ENCODE measurements at regions not wholly inside any gene's neighbourhood (a gene's known extent, or its start where the extent isn't known, plus 50 kb on each side); places are given as distances from the start of the nearest gene placed in this dataset.

DNA sequence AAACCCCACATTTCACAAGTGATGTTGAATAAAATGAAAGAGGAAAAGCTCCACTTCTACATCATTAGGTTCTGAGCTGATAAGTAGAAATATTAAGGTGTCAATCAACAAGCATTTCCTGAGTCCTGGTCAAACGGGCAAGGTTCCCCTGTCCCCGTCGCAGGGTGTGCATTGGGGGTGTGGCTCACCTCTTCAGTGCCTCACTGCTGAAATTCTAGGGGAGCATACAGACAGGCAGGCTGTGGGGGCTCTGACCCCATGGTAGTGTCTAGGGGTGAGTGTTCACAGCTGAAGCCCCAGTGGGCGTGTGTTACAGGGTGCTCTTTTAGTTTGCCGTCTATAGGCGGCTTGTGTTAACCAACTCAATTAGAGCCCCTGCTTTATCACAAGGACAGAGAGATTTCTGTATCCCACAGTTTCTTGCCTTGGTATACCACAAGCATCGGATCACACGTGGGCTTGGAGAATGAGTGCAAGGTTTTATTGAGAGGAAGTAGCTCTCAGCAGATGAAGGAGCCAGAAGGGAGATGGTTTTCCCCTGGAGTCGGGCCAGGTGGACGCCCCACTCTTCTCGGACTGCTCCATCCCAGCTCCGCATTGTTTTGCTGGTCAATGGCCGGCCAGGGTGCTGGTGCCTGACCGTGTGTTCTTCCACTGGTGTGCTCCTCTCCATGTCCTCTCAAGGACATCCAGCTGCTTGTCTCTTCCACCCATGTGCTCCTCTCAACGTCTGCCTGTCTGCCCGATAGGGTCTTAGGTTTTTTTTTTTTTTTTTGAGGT lies 238.2 kb upstream of the NLRP1 start:
- no peak for DNase-seq

GRCh38 chr17:5823219-5823618 lies 238.9 kb upstream of the NLRP1 start:
- no peak for DNase-seq

DNA sequence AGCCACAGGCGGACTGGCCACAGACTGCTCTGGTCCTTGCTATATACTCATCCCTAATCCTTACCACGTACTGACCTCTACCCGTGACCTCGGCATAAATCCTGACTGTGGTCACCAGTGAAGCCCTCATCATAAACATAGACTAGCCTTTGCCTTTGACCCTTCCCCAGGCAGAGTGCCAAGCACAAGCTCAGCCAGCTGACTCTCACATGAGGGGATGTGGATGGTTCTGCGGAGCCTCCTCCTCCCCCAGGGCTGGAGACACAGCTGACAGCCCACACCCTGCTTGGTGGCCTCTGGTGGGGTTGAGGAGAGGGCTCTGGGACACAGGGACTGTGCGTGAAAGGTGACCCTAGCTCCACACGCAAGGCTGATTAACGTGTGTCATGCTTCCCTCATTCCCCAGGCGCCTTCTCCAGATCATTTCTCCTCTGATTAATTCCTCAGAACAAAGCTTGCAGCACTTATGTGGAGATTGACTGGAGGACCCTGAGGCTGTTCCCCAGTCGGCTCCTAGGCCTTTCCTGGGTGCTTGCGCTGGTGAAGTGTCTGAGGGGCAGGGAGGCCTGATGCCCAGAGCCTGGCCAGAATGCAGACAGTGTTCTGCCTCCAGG lies 241.5 kb upstream of the NLRP1 start:
- no peak for DNase-seq

DNA sequence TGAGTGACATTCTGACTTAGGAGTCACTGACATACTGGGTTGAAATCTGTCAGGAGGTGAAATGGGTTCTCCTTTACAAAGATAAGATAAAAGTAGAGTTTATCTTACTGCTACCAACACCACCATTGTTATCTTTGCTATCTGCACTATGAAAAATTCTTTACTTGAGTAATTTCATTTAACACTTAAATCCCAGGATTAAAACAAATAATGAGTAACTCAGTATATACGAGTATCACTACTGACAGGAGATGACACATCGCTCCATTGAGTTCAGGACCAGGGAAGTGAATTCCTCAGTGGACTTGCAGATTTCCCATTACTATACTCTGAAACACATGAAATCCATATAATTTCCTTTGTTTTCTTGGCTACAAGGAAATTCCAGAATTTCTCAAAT lies 242.1 kb upstream of the NLRP1 start:
- DNase-seq, result no peak

DNA sequence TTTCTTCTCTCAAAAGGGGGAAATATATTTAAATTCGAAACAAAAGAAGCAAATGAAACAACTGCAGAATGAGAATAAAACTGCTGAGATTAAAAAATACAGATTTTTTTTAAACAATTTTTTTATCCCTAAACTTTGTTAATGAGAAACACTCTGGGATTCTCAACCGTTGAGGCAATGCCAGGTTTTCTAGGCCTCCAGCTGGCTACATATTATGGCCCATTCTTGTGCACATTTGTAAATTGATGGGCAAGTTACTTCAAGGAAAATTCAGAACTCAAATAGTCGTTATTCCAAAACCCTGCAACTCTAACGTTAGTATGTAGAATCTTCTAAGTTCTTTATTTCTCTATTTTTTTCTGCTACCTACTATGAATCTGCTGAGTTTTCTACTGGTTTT lies 239.3 kb upstream of the WSCD1 start:
- DNase-seq, result no peak

DNA sequence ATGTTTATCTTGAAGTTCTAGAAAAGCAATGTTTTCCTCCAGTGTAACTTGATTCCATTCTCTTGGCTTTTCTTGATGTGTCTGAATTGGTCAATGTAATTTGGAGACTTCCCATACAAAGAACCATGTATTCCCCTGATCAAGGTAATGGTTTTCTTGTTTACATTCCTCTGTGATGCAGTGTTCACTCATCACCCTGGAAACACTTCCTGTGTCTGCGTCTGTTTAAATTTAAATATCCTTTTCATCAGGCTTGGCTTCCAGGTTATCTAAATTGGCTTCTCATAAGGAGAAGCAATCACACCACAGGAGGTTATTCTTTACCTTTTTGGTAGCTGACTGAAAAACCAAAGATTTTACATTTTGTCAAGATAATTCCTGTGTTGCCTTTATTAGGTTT lies 237.3 kb upstream of the WSCD1 start:
- DNase-seq, result no peak

DNA sequence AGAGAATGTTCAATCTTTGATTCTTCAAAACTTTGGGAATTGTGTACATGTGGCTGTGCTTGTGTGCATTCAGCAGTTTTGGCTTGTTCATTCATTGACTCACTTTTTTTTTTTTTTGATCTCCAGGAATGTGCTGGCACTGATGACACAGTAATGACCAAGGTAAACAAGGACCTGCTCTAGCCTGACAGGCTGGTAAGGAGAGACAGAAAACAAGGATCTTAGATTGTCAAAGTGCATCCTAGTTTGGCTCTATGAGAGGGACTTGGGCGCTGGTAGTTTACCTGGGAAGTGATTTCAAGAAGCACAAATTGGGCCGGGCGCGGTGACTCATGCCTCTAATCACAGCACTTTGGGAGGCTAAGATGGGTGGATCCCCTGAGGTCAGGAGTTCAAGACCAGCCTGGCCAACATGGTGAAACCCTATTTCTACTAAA lies 233.1 kb upstream of the WSCD1 start:
- DNase-seq, result no peak

- no peak for DNase-seq
These were observed 231.4 kb upstream of the WSCD1 start for GRCh38 chr17:5838661-5839300.

GRCh38 chr17:5840811-5841446 lies 229.2 kb upstream of the WSCD1 start:
- DNase-seq, result no peak

GRCh38 chr17:5841862-5842261 lies 228.3 kb upstream of the WSCD1 start:
- DNase-seq, result no peak

DNA sequence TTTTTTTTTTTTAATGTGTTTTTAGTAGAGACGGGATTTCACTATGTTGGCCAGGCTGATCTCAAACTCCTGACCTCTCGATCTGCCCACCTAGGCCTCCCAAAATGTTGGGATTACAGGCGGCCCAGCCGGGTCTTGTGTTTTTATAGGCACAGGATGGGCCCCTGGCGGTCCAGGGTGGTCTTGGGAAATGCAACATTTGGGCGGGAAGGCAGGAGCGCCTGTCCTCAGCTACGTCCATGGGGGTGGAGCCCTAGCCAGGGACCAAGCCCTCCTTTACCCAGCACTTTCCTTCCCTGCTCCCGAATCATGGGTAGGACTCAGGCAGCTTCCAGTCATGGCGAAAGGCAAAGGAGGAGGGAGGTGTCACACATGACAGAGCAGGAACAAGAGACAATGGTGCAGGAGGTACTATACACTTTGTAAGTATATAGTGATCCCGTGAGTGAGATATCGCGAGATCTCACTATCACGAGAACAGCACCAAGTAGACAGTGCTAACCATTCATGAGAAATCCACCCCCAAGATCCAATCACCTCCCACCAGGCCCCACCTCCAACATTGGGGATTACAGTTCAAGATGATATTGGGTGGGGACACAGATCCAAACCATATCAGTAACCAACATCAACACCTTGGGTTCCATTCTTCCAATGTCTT lies 226.7 kb upstream of the WSCD1 start:
- no peak for DNase-seq

- no peak for DNase-seq
These were observed 224.2 kb upstream of the WSCD1 start for GRCh38 chr17:5846001-5846400.

DNA sequence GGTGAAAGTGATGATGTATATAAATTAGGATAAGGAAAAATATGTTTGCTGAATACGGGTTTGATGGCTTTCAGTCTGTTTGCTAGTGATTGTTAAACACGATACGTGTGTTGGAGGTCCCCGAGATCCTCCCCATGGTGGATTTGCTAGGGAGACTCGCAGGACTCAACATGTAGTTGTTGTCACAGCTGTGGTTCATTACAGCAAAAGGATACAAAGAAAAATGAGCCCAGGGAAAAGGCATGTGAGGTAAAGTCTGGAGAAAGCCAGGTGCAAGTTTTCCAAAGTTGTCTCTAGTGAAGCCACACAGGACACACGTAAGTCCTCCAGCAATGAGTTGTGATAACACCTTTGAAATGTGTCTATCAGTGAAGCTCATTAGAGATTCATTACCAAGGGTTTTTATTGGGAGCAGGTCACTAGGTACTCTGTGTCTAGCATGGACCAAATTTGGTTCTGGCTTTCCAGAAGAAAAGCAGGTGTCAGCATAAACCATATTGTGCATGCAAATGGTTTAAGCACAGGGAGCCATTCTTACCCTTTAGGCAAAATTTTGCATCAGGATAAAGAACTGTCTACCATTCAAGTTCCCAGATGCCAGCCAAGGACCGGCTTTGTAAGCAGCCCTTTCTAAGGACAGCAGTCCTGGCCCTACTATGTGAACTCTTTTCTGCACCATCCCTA lies 215.2 kb upstream of the WSCD1 start:
- DNase-seq, result no peak

- DNase-seq, result no peak
These were observed 208.9 kb upstream of the WSCD1 start for GRCh38 chr17:5861246-5861645.

GRCh38 chr17:5861854-5862253 lies 208.3 kb upstream of the WSCD1 start:
- DNase-seq, result no peak

DNA sequence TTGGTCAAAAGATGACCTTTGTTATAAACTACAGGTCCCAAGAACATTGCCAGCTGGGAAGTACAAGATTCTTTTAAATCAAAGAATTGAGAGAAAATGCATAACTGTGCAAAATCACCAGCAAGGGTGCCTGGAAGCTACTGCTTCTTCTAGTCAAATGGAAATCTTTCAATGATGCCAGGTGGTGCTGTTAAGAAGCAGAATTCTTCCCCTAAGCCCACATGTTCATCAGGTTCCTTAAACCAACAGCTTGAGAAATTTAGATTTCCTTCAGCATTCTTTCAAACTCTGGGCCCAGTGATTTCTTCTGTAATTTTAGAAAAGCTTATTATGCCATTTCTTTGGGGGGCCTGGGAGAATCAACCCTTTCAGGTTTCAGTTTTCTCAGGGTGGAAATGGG lies 207.8 kb upstream of the WSCD1 start:
- DNase-seq, result no peak

- DNase-seq, result no peak
These were observed 205.2 kb upstream of the WSCD1 start for GRCh38 chr17:5864741-5865657.

DNA sequence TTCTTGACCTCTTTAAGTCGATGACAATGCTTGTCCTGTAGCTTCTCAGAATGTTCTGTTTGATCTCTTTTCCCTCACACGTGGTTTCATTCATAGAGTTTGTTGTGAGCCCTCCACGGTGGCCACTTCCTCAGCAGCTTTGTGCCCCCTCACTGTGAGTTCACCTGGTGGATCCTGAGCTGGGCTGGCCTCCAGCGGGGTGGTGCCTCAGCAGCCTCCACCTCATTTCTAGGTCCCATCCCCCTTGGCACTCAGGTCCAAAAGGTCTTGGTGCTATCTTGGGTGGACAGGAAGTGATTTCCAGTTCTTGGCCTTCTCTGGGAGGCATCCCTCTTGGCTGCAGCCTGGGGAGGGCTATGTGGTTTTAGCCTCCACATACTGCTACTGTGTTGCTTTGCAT lies 203.2 kb upstream of the WSCD1 start:
- DNase-seq, result no peak

GRCh38 chr17:5869041-5869745 lies 201.0 kb upstream of the WSCD1 start:
- DNase-seq, result no peak

DNA sequence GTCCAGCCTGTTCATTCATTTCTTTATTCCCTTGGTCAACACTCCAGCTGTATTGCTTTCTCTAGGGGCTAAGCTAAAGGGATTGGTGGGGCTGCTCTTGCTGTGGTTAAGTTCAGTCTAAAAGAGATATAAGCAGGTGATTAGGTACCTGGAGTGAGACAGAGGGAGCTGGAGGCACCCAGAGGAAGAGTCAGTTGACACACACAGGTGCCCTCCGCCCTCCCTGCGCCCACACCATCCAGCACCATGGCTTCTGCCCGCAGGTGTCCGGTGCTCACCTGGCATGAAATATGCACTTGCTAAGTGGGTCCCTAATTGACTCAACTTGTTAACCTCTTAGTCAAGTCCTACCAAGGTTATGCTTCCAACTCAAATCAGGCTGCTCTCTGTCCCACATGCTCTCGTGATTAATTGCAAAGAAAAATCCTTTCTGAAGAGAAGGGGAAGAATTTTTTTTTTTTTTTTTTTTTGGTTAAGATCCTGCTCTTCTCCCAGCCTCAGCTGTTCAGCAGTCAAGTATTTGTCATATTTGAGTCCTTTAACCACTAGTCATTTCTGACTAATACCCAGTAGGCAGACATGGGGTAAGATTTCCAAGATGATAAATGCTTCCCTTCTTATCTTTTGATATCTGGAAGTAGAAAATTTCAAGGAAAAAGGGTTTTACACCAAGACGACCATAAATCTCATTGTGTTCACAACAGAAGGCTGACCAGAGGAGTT lies 199.8 kb upstream of the WSCD1 start:
- no peak for DNase-seq

Measured in inflammatory macrophage treated with lipopolysaccharide for 4 hours (primary cell).